DND-41 (cell line): ENCODE measurements at regions not wholly inside any gene's neighbourhood (a gene's known extent, or its start where the extent isn't known, plus 50 kb on each side); places are given as distances from the start of the nearest gene placed in this dataset.
"Not testable (repeated sequence)": the region's sequence is repeated elsewhere in the genome, so short reads cannot be mapped to it uniquely, and the experiment has no call there.

Experiments used
- ATAC-seq: fragments of 200-7000 bp; cut with Tn5 transposase; 3 replicates; pipeline ENCODE4 v1.9.1; 2021; ENCODE audit warnings: low read depth; ENCODE audit not compliant: insufficient read depth
- DNase-seq: peaks from one replicate; pipeline ENCODE4 v3.0.0-alpha.2; 2020
- H2AFZ ChIP-seq: 2 replicates; pipeline ENCODE4 v1.6.0; 2012; ENCODE audit warnings: low read depth, low read length
- H3K27ac ChIP-seq: 2 replicates; pipeline ENCODE4 v1.5.1; 2012; ENCODE audit warnings: low read length, inconsistent platforms
- H3K27me3 ChIP-seq: fragments of 200-600 bp; sonication (generic); 2 replicates; pipeline ENCODE4 v1.6.0; 2012; ENCODE audit warnings: low read length, mild to moderate bottlenecking, inconsistent platforms; ENCODE audit not compliant: insufficient read depth, poor library complexity
- H3K36me3 ChIP-seq: 2 replicates; pipeline ENCODE4 v1.5.1; 2012; ENCODE audit warnings: low read length, inconsistent platforms; ENCODE audit not compliant: insufficient read depth
- H3K4me1 ChIP-seq: 2 replicates; pipeline ENCODE4 v1.5.1; 2012; ENCODE audit warnings: mild to moderate bottlenecking, low read length; ENCODE audit not compliant: insufficient read depth
- H3K4me2 ChIP-seq: 2 replicates; pipeline ENCODE4 v1.6.0; 2012; ENCODE audit warnings: mild to moderate bottlenecking, moderate library complexity, low read length, inconsistent platforms; ENCODE audit not compliant: insufficient read depth
- H3K4me3 ChIP-seq, 2 experiments: fragments of 200-600 bp in 1 of 2; shearing (Covaris generic) in 1 of 2; 2 replicates each; pipeline ENCODE4 v1.5.1; 2012 to 2016; ENCODE audit warnings: inconsistent platforms in 2 of 2, low read length in 2 of 2, mild to moderate bottlenecking in 2 of 2, low read depth in 1 of 2, moderate library complexity in 1 of 2
- H3K79me2 ChIP-seq: 2 replicates; pipeline ENCODE4 v1.6.0; 2012; ENCODE audit warnings: low read length, inconsistent platforms; ENCODE audit not compliant: insufficient read depth
- H3K9ac ChIP-seq: 2 replicates; pipeline ENCODE4 v1.6.0; 2012; ENCODE audit warnings: low read depth, mild to moderate bottlenecking, inconsistent platforms, low read length, moderate library complexity
- H3K9me3 ChIP-seq: 2 replicates; pipeline ENCODE4 v1.5.1; 2012; ENCODE audit warnings: low read length, moderate library complexity, mild to moderate bottlenecking, inconsistent platforms; ENCODE audit not compliant: insufficient read depth, severe bottlenecking
- H4K20me1 ChIP-seq: 2 replicates; pipeline ENCODE4 v1.6.0; 2012; ENCODE audit warnings: low read length; ENCODE audit not compliant: insufficient read depth

GRCh38 chrY:18078452-18078851, 52.9 kb downstream of the CDY2A start:
- not testable (repeated sequence) for H4K20me1 ChIP-seq, ATAC-seq, H3K36me3 ChIP-seq, H3K79me2 ChIP-seq, H3K27ac ChIP-seq, H3K4me1 ChIP-seq, H3K9ac ChIP-seq, H3K9me3 ChIP-seq, H3K4me3 ChIP-seq, H3K4me2 ChIP-seq, DNase-seq, H2AFZ ChIP-seq, H3K27me3 ChIP-seq

- H3K4me2 ChIP-seq, H3K36me3 ChIP-seq, H3K27ac ChIP-seq, H3K79me2 ChIP-seq, ATAC-seq, H3K4me1 ChIP-seq, H3K27me3 ChIP-seq, DNase-seq, H3K4me3 ChIP-seq, H2AFZ ChIP-seq, H4K20me1 ChIP-seq, H3K9ac ChIP-seq, H3K9me3 ChIP-seq: not testable (repeated sequence)
These were observed 60.3 kb downstream of the CDY2A start for GRCh38 chrY:18085910-18086309.

DNA sequence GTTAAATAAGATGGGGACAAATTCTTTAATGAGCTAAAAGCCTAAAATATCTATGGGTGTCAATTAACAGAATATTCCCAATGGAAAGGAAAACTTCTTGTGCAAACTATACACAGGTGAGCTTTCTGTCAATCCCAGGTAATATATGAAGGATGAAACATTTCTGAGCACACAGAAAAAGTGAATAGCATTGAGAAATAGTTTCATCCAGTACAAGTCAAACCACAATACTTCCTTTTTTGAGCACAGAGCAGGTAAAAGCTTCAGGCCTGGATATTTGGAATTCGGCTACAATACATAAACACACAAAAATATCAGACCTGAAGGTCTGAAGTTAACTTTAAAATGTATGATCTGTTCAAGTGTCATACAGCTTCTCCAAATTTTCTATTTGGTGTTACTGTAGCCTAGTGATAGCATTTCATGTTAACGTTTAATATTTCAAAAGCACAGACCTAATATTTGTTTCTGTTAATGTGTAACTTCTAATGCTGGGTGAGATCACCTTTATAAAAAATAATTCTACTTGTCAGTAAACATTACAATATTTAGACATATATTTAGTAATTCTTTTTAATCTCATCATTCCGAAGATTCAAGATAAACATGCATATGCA, 60.9 kb downstream of the CDY2A start:
- H4K20me1 ChIP-seq, H3K36me3 ChIP-seq, H3K9ac ChIP-seq, ATAC-seq, H3K79me2 ChIP-seq, H3K4me1 ChIP-seq, H3K27ac ChIP-seq, H3K4me2 ChIP-seq, DNase-seq, H2AFZ ChIP-seq, H3K4me3 ChIP-seq, H3K27me3 ChIP-seq, H3K9me3 ChIP-seq: not testable (repeated sequence)

DNA sequence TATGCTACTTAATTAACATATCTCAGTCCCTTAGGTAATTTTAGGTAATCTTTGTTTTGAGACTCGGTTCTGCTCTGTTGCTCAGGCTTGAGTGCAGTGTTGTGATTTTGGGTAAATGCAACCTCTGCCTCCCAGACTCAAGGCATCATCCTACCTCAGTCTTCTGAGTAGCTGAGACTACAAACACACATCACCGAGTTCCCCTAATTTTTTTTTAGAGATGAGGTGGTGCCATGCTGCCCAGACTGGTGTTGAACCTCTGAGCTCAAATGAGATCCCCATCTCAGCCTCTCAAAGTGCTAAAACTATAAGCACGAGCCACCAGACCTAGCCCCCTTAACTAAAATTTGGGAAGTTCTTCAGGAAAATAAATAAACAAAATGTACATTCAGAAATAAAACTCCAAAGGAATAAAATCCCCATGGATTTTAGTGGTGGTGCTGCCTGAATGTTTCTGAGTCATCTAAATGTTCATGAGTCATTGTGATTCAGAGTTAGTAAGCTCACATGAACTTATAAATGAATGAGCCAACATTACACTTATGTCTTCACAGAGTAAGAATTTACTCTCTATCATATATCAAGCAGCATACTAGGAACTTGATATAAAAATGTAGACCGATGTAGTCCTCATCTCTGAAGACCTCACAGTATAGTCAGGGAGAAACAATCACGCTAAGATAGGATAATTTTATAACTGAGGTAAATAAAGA, 62.5 kb downstream of the CDY2A start:
- H3K79me2 ChIP-seq, ATAC-seq, H3K36me3 ChIP-seq, H3K27ac ChIP-seq, H3K27me3 ChIP-seq, DNase-seq, H3K9me3 ChIP-seq, H4K20me1 ChIP-seq, H3K9ac ChIP-seq, H2AFZ ChIP-seq, H3K4me3 ChIP-seq, H3K4me1 ChIP-seq, H3K4me2 ChIP-seq: not testable (repeated sequence)

GRCh38 chrY:18092952-18093351, 67.4 kb downstream of the CDY2A start:
- not testable (repeated sequence) for H3K4me3 ChIP-seq, DNase-seq, H3K27me3 ChIP-seq, H3K4me2 ChIP-seq, H3K36me3 ChIP-seq, H3K27ac ChIP-seq, H2AFZ ChIP-seq, H3K79me2 ChIP-seq, ATAC-seq, H4K20me1 ChIP-seq, H3K9ac ChIP-seq, H3K4me1 ChIP-seq, H3K9me3 ChIP-seq

DNA sequence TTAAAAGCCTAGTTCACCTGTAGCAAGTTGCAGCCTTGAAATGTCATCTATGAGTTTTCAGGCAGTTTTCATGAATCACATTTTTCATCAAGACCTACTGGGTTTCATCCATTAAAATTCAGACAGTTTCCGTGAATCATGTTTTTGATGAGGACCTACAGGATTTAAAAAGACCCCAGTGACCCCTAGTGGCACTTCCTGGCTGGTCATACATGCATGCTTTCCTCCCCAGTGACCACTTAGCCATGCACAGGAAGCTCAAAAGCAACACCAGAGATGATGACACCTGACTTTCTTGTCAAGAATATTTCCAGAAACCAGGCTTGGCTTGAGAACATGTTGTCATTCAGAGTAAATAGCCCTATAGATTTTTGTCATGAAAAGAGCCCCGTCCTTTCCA, 80.1 kb downstream of the CDY2A start:
- H3K27ac ChIP-seq, DNase-seq, H3K9me3 ChIP-seq, H3K36me3 ChIP-seq, H3K4me2 ChIP-seq, H3K27me3 ChIP-seq, H4K20me1 ChIP-seq, H3K9ac ChIP-seq, H2AFZ ChIP-seq, H3K4me3 ChIP-seq, H3K4me1 ChIP-seq, ATAC-seq, H3K79me2 ChIP-seq: not testable (repeated sequence)

DNA sequence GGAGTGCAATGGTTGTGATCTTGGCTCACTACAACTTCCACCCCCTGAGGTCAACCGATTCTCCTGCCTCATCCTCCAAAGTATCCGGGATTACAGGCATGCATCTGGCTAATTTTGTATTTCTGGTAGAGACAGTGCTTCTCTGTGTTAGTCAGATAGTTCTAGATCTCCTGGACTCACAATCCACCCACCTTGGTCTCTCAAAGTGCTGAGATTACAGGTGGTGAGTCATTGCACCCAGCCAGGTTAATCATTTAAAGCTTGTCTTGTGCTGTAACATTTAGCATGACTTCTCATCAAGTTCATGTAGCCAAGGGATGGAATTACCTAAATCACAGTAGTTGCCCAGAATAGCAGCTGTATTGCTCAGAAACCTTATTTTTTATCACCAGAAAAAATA, 92.8 kb downstream of the CDY2A start:
- H3K36me3 ChIP-seq, H4K20me1 ChIP-seq, H3K27ac ChIP-seq, H3K27me3 ChIP-seq, H3K9me3 ChIP-seq, H3K79me2 ChIP-seq, H3K4me3 ChIP-seq, H3K4me2 ChIP-seq, H3K9ac ChIP-seq, H2AFZ ChIP-seq, DNase-seq, ATAC-seq, H3K4me1 ChIP-seq: not testable (repeated sequence)

GRCh38 chrY:18137718-18138117, 112.1 kb downstream of the CDY2A start:
- H3K4me2 ChIP-seq, H2AFZ ChIP-seq, ATAC-seq, H3K9me3 ChIP-seq, H3K79me2 ChIP-seq, DNase-seq, H3K4me1 ChIP-seq, H3K36me3 ChIP-seq, H3K9ac ChIP-seq, H3K27me3 ChIP-seq, H4K20me1 ChIP-seq, H3K4me3 ChIP-seq, H3K27ac ChIP-seq: not testable (repeated sequence)
